ENCODE measurements at regions not wholly inside any gene's neighbourhood (a gene's known extent, or its start where the extent isn't known, plus 50 kb on each side); places are given as distances from the start of the nearest gene placed in this dataset.

GRCh38 chrX:98029861-98030260 lies 1146.2 kb downstream of the RPA4 start:
- H3K79me1 ChIP-seq (ENCODE audit: low read depth, low read length) = no peaks in the 10 kb centered on the region
- H2AK5ac ChIP-seq (ENCODE audit: low read depth, low read length) = no peak overlapping the region
- H3K9me3 ChIP-seq (ENCODE audit: insufficient read depth in 2 of 2, low read depth in 1 of 2, low read length in 1 of 2) = no peaks in the 10 kb centered on the region
- POLR2A ChIA-PET (ENCODE audit: partially characterized antibody) = no interaction called here
- no peak overlapping the region for H3K14ac ChIP-seq (ENCODE audit: insufficient read length)
- H3K23me2 ChIP-seq (ENCODE audit: low read depth, low read length) = no peaks in the 10 kb centered on the region
- TF ChIP-seq PHF8 (conservative IDR thresholded peaks at IDR 0.05; ENCODE audit: low read depth, low read length) (no peak), CBX5 (IDR thresholded peaks at IDR 0.05; ENCODE audit: low read depth, low read length) (no peak)
- FAIRE-seq (no peak), DNase-seq (ENCODE audit: low read depth in 1 of 2, low spot score in 2 of 2) (no peak)
- no peak overlapping the region for H3K23ac ChIP-seq (ENCODE audit: insufficient read length)
- H3K36me3 ChIP-seq (ENCODE audit: control insufficient read depth in 2 of 4, insufficient read depth in 4 of 4, low read length in 3 of 4) = no peaks in the 10 kb centered on the region
- H2BK12ac ChIP-seq (ENCODE audit: low read depth, low read length) = no peak overlapping the region
- H3K27me3 ChIP-seq (replicated peaks in 1 of 4; ENCODE audit: control insufficient read depth in 3 of 4, extremely low read depth in 1 of 4, insufficient read depth in 3 of 4, low read length in 3 of 4) = no peaks in the 10 kb centered on the region
- H2BK5ac ChIP-seq (ENCODE audit: low read depth, low read length) = no peak overlapping the region
- no peak overlapping the region for H3K4ac ChIP-seq (replicated peaks; ENCODE audit: insufficient read length, low read depth, low read length)
- H3K4me2 ChIP-seq (ENCODE audit: insufficient read depth in 1 of 2, low read depth in 2 of 2, low read length in 2 of 2) = no peak overlapping the region
- CTCF ChIA-PET (ENCODE audit: partially characterized antibody) = no interaction called here
- H3K79me2 ChIP-seq (ENCODE audit: control insufficient read depth in 1 of 2, insufficient read depth in 2 of 2, low read length in 2 of 2) = no peaks in the 10 kb centered on the region
- no peak overlapping the region for H4K5ac ChIP-seq (ENCODE audit: insufficient read length, low read depth, low read length)
- no peak overlapping the region for H3K56ac ChIP-seq (replicated peaks; ENCODE audit: insufficient read length, low read depth, low read length)
- no peak overlapping the region for H2BK15ac ChIP-seq (ENCODE audit: low read length)
- no peak overlapping the region for H2BK20ac ChIP-seq (ENCODE audit: low read length)
- no peak overlapping the region for H3K9ac ChIP-seq (replicated peaks in 1 of 4; ENCODE audit: extremely low read depth in 1 of 4, low read depth in 3 of 4, low read length in 3 of 4)
- no peaks in the 10 kb centered on the region for H4K20me1 ChIP-seq (replicated peaks in 1 of 2; ENCODE audit: control insufficient read depth in 1 of 2, insufficient read depth in 2 of 2, low read length in 2 of 2)
- no peak overlapping the region for H2BK120ac ChIP-seq (replicated peaks; ENCODE audit: low read depth, low read length)
- no peak overlapping the region for H2AFZ ChIP-seq (ENCODE audit: low read length)
- no peak overlapping the region for H3K18ac ChIP-seq (ENCODE audit: extremely low read depth, low read length)
- no peaks in the 10 kb centered on the region for H3K4me1 ChIP-seq (replicated peaks in 1 of 4; ENCODE audit: control insufficient read depth in 3 of 4, insufficient read depth in 4 of 4, low read length in 3 of 4)
- no peak overlapping the region for H3K27ac ChIP-seq (ENCODE audit: low read depth, low read length)
- no peak overlapping the region for H4K8ac ChIP-seq (ENCODE audit: extremely low read depth, insufficient read depth, low read length)
- WGBS, 2 experiments (ENCODE audit: extremely low coverage in 1 of 2, insufficient coverage in 1 of 2, insufficient read length in 1 of 2, insufficient replicate concordance in 2 of 2, low coverage in 1 of 2, low lambda C conversion rate in 2 of 2, missing lambda C conversion rate in 1 of 2) = 88% methylated on average over 3 of the region's 12 CpGs; no CpG with 5 or more reads in 1 of the 2 experiments
- H4K91ac ChIP-seq (replicated peaks; ENCODE audit: insufficient read length, low read length) = no peak overlapping the region
- H3K4me3 ChIP-seq (ENCODE audit: extremely low read depth in 1 of 4, insufficient read depth in 2 of 4, low read depth in 3 of 4, low read length in 4 of 4) = no peak overlapping the region
